Kidney epithelial cell (primary cell): ENCODE measurements at regions not wholly inside any gene's neighbourhood (a gene's known extent, or its start where the extent isn't known, plus 50 kb on each side); places are given as distances from the start of the nearest gene placed in this dataset.

Experiments used
- DNase-seq: peaks from one replicate; pipeline ENCODE4 v3.0.0-alpha.2; 2010; ENCODE audit warnings: low read depth
- H3K27me3 ChIP-seq: 2 replicates; pipeline ENCODE4 v1.6.0; 2011; ENCODE audit warnings: low read length; ENCODE audit not compliant: control insufficient read depth, insufficient read depth
- H3K36me3 ChIP-seq: 2 replicates; pipeline ENCODE4 v1.5.1; 2011; ENCODE audit warnings: low read length; ENCODE audit not compliant: control insufficient read depth, insufficient read depth
- H3K4me3 ChIP-seq: 2 replicates; pipeline ENCODE4 v1.5.1; 2011; ENCODE audit warnings: low read depth, mild to moderate bottlenecking, control low read depth, low read length
- CTCF ChIP-seq: IDR thresholded peaks from 2 replicates; pipeline ENCODE4 v1.5.1; 2011; ENCODE audit warnings: mild to moderate bottlenecking, moderate library complexity, low read length, control low read depth, inconsistent platforms; ENCODE audit not compliant: insufficient read depth, poor library complexity, severe bottlenecking

- no peak for DNase-seq
- TF ChIP-seq CTCF: no peak
- H3K36me3 ChIP-seq: no peaks in the 10 kb centered on the region
- no peaks in the 10 kb centered on the region for H3K27me3 ChIP-seq
- no peak overlapping the region for H3K4me3 ChIP-seq
Observed at GRCh38 chr3:182235504-182235903, 523.8 kb downstream of the SOX2 start.

GRCh38 chr3:182238126-182238525, 526.4 kb downstream of the SOX2 start:
- Histone ChIP-seq H3K36me3 (no peaks in the 10 kb centered on the region), H3K27me3 (no peaks in the 10 kb centered on the region), H3K4me3 (no peak overlapping the region)
- peak; percentile 43 for DNase-seq
- no peak for TF ChIP-seq CTCF

GRCh38 chr3:182239316-182239715, 527.6 kb downstream of the SOX2 start:
- no peak for TF ChIP-seq CTCF
- DNase-seq: no peak

GRCh38 chr3:182240474-182240873, 528.7 kb downstream of the SOX2 start:
- H3K27me3 ChIP-seq: no peaks in the 10 kb centered on the region
- no peaks in the 10 kb centered on the region for H3K36me3 ChIP-seq
- H3K4me3 ChIP-seq: no peak overlapping the region
- TF ChIP-seq CTCF: no peak
- DNase-seq: no peak

More at GRCh38 chr3:182239316-182239715, 527.6 kb downstream of the SOX2 start:
- no peaks in the 10 kb centered on the region for H3K36me3 ChIP-seq
- H3K27me3 ChIP-seq: no peaks in the 10 kb centered on the region
- H3K4me3 ChIP-seq: no peak overlapping the region

- H3K36me3 ChIP-seq: no peaks in the 10 kb centered on the region
- no peak overlapping the region for H3K4me3 ChIP-seq
- no peak for DNase-seq
- TF ChIP-seq CTCF: no peak
- no peaks in the 10 kb centered on the region for H3K27me3 ChIP-seq
Observed at GRCh38 chr3:182241196-182241765, 529.6 kb downstream of the SOX2 start.
